DMS79 treated with DMSO at 0.1 percent for 48 hours (cell line): ENCODE measurements at regions not wholly inside any gene's neighbourhood (a gene's known extent, or its start where the extent isn't known, plus 50 kb on each side); places are given as distances from the start of the nearest gene placed in this dataset.
A peak's percentile ranks its signal among the peaks of the same experiment; 100 is the strongest.
"Not testable (repeated sequence)": the region's sequence is repeated elsewhere in the genome, so short reads cannot be mapped to it uniquely, and the experiment has no call there.

ENCODE experiments used
- DNase-seq: peaks from one replicate; lab custom pipeline; 2025; lab: John Stamatoyannopoulos, UW

DNA sequence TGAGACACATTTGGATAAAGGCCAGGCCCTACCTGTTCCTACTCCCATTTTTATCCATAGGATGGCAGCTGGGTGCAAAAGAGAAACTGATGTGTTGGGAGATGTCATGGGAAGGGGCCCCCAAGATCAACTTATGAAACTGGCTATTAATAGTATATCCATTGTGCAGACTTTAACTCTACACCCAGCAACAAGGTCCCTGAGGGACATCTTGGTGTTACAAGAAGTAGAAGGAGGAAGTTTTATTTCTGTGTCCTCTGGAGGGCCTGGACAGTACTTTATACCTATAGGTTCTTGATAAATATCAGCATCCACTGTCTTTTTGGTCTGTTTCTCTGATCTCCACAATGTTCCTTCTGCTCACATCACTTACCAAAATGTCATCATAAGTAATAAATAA, 84.6 kb downstream of the BTG1 start:
- no peak for DNase-seq

DNA sequence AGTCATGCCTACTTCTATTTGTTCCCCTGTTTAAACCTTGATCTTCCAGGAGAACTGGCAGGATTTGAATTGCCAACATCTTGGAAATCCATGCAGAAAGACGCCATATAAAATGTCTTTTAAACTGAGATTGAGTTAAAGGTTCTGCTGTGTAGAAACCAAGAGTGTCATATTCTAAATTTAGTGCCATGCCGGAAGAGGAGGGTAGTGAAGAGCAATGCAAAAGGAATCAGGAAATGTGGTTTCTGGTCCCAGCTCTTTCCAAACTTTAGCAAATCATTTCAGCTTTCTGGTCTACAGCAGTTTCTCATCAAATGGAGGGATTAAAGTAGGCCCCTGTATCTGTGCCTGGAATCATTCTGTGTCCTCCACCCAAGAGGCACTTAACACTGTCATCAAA, 85.7 kb downstream of the BTG1 start:
- DNase-seq = no peak

DNA sequence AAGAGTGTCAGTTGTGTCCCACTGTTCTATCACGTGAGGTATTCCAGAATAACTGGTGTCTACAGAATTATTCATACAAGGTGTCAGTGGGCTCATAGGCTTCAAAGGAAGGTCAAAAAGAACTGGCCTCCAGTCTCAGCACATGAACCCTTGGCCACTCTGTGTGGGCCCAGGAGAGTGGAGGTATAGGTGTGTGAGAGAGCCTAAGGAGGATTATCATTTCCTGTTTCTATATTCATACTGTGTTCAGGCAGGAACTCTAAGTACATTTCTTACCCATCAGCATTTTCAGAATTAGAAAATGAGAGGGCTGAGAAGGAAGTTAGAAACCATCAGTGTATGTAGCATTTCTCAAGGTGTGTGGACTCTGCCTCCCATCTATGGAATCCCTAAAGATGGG, 87.0 kb downstream of the BTG1 start:
- DNase-seq = no peak

DNA sequence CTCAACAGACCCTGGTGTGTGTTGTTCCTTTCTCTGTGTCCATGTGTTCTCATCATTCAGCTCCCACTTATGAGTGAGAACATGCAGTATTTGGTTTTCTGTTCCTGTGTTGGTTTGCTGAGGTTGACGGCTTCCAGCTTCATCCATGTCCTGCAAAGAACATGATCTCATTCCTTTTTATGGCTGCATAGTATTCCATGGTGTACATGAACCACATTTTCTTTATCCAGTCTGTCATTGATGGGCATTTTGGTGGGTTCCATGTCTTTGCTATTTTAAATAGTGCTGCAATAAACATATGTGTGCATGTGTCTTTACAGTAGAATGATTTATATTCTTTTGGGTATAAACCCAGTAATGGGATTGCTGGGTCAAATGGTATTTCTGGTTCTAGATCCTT, 88.9 kb downstream of the BTG1 start:
- not testable (repeated sequence) for DNase-seq

DNA sequence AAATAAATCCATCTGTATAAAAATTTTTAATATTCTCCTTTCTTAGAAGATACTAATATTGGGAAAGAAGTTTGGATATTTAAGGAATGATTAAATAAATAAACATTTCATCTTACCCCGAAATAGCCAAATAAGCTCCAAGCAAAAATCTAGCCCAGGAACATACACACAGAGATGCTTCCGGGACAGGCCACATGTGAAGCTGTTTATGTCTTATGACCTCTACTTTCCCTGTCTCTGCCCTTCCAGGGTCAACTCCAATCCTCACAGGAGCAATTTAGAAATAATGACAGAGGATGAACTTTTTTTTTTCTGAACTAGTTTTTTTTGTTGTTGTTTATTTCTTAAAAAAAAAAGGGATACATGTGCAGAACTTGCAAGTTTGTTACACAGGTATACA, 89.4 kb downstream of the BTG1 start:
- no peak for DNase-seq

DNA sequence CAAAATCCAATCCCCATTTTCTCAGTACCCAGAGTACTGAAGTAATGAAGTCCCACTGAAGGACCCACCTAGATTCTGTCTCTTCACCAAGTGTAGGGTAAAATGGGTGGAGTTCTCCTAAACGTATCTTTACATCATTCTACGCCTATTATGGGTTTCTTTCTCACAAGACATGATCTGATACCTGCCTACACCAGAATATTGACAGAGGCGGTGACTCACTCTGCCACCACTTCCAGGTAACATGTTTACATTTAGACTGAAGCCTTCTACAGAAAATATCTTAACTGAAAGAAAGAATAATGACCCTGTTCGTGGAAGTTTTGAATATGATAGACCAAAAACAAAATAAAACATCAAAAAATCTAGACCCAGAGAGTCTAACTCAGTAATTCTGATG, 89.8 kb downstream of the BTG1 start:
- no peak for DNase-seq

DNA sequence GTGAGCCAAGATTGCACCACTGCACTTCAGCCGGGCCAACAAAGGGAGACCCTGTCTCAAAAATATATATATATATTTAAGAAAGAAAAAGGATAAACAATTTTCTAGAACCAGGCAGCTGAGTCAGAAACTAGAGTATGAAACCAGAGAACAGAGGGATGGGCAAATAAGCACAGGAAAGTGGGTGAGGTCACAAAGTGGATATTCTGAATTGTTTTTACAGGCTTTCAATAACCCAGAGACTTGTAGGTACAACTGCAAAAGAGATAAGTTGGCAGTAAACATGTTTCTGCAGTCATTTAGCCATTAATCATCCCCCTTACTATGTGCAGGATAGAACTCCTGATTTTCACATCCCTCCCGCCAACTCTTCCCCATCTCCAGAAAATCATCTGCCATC, 94.2 kb downstream of the BTG1 start:
- no peak for DNase-seq

DNA sequence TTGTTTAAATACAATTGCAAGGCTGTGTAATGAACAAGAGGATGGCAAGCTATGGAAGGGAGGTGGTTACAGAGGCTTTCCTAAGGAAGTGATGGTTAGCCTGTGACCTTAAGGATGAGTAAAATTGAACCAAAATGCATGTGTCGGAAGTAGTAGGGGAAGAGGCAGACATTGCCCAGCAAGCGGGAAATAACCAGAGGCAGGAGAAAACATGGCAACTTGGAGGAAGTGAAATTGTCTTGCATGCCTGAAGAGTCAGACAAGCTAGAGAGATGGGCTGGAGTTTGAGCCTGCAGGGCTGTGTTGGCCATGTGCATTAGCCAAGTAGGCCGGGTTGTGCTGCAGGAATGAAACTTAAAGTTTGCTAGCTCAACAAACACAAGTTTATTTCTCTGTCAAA, 96.2 kb downstream of the BTG1 start:
- DNase-seq = no peak

DNA sequence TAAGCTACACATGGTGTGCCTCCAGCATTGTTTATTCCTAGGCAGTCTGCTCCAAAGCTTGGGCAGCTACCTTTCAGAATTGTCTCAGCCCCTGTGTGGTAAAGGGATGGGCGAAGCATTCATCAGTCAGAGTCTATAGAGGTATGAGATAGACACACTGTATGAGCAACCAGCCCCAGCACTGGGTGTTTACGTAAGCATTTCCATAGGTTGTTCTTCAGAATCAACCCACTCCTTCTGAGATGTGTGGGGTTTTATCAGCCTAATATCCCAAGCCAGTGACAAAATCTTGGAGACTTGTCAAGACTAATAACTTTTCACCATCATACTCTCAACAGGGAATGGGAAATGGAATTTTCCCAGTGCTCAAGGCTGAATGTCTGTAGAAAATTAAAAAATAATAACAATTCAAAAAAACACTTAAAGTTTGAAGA, 98.2 kb downstream of the BTG1 start:
- DNase-seq = no peak

DNA sequence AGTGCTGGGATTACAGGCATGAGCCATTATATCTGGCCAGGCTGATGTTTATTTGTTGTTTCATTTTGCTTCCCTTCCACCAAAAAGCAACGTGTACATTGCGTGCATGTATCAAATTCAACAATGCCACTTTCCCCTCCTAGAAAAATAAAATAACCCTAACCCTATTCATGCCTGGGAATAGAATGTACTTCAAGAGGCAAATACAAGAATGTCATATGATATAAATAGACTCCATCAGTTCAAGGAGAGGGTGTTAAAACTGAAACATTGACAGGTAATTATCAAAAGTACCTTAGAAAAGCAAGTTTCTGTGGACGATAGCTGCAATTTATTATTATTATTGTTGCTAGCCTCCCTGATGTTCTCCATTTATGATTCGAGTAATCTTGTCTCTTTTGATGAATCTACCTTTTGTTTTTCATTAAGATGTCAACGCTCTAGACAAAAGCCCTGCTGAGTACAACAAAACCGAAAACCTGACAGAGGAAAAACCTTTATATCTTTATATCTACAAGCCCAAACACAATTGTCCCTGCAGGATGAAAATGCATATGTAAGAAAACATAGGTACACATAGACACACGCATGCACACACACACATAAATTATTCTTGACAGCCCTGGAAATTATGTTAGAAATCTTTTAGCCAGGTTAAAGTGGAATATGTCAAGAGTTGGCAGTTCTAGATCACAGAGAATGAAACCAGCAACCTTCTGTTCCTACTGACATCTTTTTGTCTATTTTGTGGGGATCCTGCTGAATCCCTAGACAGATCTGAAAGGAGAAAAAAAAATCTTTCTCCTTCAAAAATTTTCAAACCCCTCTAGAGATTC, 98.9 kb downstream of the BTG1 start:
- no peak for DNase-seq

DNA sequence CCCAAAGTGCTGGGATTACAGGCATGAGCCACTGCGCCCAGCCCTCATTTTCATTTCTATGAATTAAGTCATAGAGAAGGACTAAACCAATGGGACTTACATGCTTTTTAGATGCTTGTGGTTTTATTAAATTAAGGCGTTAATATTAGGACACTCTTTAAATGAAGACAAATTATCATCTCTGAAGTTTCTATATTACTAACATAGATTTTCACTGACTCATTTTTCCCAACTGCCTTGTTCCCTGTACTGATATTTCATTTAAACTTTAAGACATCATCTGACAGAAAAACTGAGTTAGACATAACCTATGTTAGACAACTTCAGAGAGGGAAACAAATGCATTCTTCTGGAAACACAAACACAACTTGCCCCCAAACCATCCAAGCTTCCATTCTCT, 99.8 kb downstream of the BTG1 start:
- no peak for DNase-seq

DNA sequence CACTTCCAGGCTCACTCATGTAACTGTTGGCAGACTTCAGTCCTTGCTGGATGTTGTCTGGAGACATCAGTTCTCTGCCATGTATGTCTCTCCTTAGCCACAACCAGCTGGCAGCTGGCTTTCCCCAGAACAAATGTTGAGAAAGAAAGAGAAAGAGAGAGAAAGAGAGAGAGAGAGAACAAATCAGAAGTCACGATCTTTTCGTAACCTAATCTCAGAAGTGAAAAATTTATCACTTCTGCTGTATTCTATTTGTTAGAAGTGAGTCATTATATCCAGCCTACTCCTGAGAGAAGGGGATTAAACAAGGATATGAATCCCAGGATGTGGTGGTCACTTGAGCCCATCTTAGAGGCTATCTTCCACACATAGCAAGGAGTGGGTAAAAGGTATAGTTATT, 101.2 kb downstream of the BTG1 start:
- no peak for DNase-seq

DNA sequence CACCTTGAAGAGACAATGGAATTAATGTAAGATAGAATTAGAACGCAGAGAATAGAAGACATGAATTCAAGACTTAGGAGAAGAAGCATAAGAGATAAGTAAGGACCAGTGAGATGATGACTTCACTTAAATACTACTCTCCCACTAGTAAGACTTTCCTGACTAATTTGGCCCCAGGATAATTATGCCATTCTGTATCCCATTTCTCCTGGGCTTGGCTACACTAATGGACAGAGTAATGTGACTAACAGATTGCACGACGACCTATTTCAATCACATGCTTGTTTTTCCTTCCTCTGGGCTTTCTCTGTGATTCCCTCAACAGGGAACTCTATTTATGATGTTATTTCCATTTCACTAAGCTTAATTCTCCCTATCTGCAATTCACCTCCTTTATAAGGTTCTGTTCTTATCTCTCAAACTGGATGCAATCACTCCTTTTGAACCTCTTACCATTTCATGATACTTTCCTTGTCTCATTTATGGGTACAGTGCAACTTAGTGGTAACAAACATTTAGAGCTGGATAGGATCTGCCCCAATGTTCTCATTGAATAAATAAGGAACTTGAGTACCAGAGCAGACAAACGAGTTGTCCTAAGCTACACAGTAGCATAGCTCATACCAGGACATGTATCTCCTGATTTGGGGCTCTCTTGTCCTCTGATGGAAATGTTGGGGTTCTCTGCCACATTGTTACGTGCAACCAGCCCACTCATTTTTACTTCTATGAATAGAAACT, 102.7 kb downstream of the BTG1 start:
- no peak for DNase-seq

DNA sequence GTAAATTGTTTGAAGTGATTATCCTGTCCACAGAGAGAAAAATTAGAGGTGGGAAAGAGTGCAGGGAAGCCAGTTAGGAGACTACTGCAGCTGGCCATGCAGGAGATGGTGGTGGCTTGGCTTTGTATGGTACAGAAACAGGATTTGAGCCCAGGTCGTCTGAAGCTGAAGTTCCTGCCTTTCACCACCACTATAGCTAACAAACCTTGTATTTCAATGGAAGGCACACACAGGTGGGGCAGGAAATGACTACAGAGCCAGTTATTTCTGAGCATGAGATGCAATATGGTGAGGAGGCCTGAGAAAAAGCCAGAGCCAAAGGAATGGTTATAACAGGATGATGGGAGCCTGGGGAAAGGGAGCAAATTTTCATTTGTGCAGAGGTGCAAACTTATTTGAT, 103.9 kb downstream of the BTG1 start:
- no peak for DNase-seq

DNA sequence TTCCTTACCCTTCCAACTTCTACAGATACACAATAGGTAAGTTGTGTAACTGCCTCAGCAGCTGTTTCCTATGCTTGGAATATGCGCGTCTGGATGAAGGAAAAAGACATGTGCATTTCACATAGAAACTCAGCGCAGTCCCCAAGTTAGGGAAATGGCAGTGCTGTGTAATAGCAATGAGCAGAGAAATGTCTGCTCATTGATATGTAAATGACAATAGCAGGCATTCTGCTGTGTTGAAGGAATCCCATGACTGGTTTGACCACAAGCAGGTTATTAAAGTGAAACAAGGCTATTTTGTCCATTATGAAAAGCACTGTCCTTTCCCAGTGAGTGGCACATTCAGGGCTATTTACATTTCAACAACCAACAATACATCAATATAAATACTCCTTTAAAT, 106.6 kb downstream of the BTG1 start:
- DNase-seq = no peak

DNA sequence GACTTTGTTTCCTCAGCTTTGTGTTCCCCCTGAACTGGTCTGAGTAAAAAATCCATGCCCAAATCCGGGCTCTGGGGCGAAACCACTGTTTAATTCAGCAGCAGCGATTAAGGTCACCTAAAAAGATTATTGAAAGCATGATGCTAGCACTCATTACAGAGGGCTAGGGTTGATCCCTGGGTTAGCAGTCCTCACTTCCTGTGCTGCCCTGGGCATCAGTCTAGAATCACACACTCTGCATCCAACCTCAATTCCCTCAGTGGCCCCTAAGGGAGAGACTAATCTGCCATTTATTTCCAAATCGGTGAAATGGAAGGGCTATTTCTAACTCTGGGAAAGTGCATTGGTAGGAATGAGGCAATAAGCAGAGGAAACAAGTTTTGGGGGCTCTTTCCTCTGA, 107.2 kb downstream of the BTG1 start:
- DNase-seq = no peak

DNA sequence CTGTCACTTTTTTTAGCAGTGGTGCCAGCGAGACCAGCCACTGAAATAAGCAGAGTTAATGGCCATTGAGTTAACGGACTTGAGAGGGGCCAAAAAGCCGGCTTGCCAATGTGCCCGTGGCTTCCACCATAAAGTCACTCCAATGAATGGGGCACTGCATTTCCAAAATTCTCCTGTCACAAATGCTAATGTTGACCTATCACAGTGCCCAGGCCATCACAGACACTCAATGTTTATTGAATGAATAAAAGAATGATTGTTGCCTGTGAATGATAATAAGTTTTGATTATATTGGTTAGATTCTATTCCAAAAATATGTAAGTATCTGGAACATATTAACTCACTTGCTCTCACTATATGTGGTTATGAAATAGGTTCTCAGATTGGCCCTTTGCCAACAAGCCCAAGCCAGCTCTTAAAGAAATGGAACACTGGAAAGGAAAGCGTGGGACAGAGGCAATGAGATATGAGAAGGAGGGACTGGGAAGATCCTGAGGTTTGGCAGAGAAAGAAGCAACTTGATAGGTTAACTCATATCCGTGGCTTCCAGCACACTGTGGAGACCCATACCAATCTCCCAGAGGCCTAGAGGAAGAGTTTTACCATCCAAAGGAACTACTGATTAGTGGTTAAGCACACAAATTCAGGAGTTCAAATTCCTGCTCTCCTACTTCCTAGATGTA, 108.7 kb downstream of the BTG1 start:
- DNase-seq = no peak

DNA sequence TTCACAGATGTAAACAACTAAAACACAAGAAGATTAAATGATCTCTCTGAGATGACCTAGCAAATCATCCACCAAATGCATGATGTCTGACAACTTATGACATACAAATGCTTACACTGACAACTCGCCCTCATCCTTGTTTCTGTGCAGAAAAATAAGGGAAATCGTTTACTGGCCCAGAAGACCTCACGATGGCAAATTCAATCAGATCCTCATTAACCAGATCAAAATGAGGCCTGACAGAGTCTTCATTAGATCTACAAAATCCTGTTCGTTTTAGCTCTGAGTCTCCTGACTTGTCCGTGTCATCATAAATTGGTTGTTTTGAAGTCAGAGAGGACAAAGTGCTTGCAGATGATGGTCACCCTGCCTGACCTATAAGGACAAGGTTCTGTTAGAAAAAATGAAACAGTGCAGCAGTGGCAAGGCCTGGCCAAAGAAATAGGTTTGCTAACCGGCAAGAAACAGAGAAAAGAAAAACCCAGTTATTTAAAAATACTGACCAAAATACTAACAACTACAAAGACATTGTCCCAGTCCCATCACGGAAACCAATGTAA, 109.5 kb downstream of the BTG1 start:
- DNase-seq = no peak

DNA sequence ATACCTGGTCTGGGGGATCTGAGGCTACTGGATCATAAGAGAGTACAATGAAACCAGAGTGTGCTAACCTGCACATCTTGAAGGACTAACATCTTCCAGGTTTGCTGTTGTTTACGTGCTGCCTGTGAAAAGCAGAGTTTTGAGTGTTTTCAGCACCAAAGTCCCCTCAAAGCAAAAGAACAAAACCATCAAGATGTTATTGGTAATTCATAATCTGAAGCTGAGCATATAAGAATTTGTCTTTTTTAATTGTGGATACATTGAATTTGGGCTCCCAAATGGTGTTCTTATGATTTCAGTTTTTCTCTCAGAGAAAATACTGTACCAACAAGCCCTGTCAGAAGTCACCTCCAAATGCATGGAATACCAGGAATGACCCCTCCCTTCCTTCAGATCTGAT, 110.2 kb downstream of the BTG1 start:
- DNase-seq = no peak

DNA sequence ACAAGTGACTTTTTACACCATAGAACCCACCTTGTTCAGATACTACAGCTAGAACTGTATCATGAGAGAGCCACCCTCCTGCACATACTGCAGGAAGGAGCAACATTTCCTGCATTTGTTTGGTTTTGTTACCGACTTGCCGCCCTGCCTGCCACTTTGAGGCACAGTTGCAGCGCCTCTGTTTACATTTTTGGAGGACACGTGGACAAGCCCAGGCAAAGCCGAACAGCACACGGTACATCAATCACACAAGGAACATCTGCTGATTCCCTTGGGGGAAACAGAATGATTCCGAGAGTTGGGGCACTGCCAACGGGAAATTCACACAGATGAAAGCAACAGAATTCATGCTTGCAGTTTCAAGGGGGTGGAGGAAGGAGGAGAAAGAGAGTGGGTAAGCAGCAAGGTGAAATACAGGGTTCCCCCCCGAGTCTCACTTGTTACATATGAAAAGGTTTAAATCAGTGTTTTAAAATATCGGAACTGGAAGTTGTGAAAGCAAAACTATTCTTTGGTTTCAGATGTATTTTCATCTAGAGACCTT, 110.7 kb downstream of the BTG1 start:
- peak; percentile 92 for DNase-seq

DNA sequence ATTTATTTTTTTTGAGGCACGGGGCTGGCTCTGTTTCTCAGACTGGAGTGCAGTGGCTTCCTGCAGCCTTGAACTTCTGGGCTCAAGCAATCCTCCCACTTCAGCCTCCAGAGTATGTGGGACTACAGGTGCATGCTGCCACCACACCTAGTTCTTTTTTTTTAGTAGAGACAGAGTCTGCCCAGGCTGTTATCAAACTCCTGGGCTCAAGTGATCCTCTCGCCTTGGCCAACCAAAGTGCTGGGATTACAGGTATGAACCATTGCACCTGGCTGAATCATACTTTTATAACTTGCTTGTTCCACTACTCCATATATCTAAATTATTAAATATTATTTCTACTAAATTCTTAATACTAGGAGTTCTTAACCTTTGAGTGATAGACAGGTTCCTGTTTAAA, 111.6 kb downstream of the BTG1 start:
- DNase-seq = peak; percentile 35

DNA sequence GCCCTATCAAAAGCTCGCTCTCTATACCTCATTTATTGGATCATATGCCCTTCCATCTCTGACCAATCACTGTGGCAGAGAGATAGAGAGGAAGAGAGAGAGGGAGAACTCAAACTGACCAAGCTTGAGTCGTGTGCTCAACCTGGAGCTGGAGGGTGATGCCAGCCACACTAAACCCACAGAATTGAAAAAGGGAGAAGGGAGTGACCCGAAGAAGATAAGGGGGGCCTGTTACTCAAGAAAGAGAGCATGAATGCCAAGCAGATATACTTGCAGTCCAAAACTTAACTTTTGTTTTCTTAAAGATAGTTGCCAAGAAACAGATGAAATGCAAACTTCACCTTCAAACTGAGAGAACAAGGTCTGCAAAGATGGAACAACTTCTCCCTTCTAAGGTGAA, 112.7 kb downstream of the BTG1 start:
- no peak for DNase-seq
